Breast epithelium (tissue), 4 donors: ENCODE measurements at regions not wholly inside any gene's neighbourhood (a gene's known extent, or its start where the extent isn't known, plus 50 kb on each side); places are given as distances from the start of the nearest gene placed in this dataset.

ENCODE experiments used
- DNase-seq, 2 donors: peaks; one replicate each; pipeline ENCODE4 v3.0.0-alpha.2; 2019; ENCODE audit warnings: low spot score in 2 of 2
- H3K27ac ChIP-seq, 2 donors: fragments of 200-600 bp; sonication (generic) in 1 of 2; one replicate each; pipeline ENCODE4 v1.5.1; 2016 to 2019; ENCODE audit warnings: mild to moderate bottlenecking in 1 of 2
- H3K27me3 ChIP-seq, 2 donors: fragments of 200-600 bp; sonication (generic) in 1 of 2; one replicate each; pipeline versions ENCODE4 v1.5.1 to v1.6.0; 2017 to 2019; ENCODE audit warnings: control low read depth in 1 of 2, mild to moderate bottlenecking in 1 of 2
- H3K36me3 ChIP-seq: fragments of 200-600 bp; one replicate; pipeline ENCODE4 v1.5.1; 2019
- H3K4me1 ChIP-seq, 2 donors: fragments of 200-600 bp; sonication (generic); one replicate each; pipeline ENCODE4 v1.5.1; 2016 to 2019; ENCODE audit warnings: control low read depth in 1 of 2
- H3K4me3 ChIP-seq, 3 donors: fragments of 200-600 bp; sonication (generic); 1 replicate in 2 of 3; 2 replicates in 1 of 3; pipeline ENCODE4 v1.5.1; 2016 to 2019; ENCODE audit warnings: mild to moderate bottlenecking in 3 of 3, moderate library complexity in 2 of 3
- H3K9me3 ChIP-seq, 2 donors: fragments of 200-600 bp; sonication (generic) in 1 of 2; one replicate each; pipeline ENCODE4 v1.5.1; 2016 to 2019; ENCODE audit warnings: control low read depth in 1 of 2
- CTCF ChIP-seq, 3 donors: fragments of 450-650 bp; IDR thresholded peaks; one replicate each; pipeline ENCODE4 v1.5.1; 2016 to 2017; ENCODE audit warnings: antibody characterized with exemption in 3 of 3, mild to moderate bottlenecking in 3 of 3, moderate library complexity in 3 of 3
- POLR2A ChIP-seq: fragments of 450-650 bp; IDR thresholded peaks from one replicate; pipeline ENCODE4 v1.6.1; 2016; ENCODE audit warnings: antibody characterized with exemption, mild to moderate bottlenecking, moderate library complexity
- POLR2AphosphoS5 ChIP-seq, 3 donors: sonication (generic); formaldehyde crosslinking; IDR thresholded peaks; one replicate each; pipeline ENCODE4 v1.6.1; 2017; ENCODE audit warnings: antibody characterized with exemption in 3 of 3
- intact Hi-C: fragments of 100-400 bp; cut with DNase I; formaldehyde crosslinking; loops from one replicate; pipeline ENCODE4 v1.15.1; 2023; ENCODE audit warnings: low total_unique reads

DNA sequence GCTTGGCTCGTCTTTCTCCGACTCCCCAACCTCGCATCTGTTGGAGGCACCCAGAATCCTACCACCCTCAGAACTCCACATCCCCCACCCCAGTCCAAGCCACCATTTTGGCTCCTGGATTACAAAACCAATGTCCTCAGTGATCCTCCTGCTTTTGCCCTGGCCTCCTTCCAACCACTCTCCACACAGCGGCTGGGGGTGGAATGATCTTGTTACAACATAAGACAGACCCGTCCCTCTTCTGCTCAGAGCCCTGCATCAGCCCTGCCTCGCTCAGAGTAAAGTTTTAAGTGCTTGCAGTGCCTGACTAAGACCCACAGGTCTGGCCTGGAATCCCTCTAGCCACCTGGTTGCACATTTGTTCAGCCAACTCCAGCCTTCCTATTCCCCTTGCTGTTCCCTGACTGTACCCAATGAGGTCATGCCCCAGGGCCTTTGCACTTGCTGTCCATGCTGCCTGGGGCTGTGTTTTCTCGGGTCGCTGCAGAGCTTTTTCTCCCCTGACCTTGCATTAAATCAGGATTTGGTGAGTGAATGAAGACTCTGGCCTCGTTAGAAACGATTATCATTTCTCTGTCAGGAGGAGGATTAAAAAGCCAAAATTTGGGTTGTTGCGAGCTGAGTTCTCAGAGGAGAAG, 67.3 kb downstream of the IGF2 start:
- no peak for DNase-seq
- Histone ChIP-seq H3K4me1 (no peaks in the 10 kb centered on the region), H3K4me3 (no peak overlapping the region), H3K27ac (no peak overlapping the region), H3K27me3 (peaks cover 0 to 65% of the 10 kb centered on the region in 2 donors), H3K9me3 (peaks cover 0 to 8% of the 10 kb centered on the region in 2 donors), H3K36me3 (no peaks in the 10 kb centered on the region)
- intact Hi-C loops, result no loop called here
- no peak for TF ChIP-seq CTCF (IDR thresholded peaks at IDR 0.05)
- no peak for TF ChIP-seq POLR2AphosphoS5 (IDR thresholded peaks at IDR 0.05)
- no peak for TF ChIP-seq POLR2A
